Chondrocyte (in vitro differentiated cells): ENCODE measurements at regions not wholly inside any gene's neighbourhood (a gene's known extent, or its start where the extent isn't known, plus 50 kb on each side); places are given as distances from the start of the nearest gene placed in this dataset.

ENCODE experiments used
- DNase-seq: peaks from one replicate; pipeline ENCODE4 v3.0.0; 2021; ENCODE audit warnings: mixed read lengths, low spot score
- H3K27ac Mint-ChIP-seq: one replicate; pipeline ENCODE4 v1.8.0; 2021; ENCODE audit warnings: mild to moderate bottlenecking, moderate library complexity, mixed read lengths; ENCODE audit not compliant: unreplicated experiment
- H3K27me3 Mint-ChIP-seq: 2 replicates; pipeline ENCODE4 v1.8.0; 2021; ENCODE audit warnings: low read depth, mixed read lengths
- H3K36me3 Mint-ChIP-seq: 2 replicates; pipeline ENCODE4 v1.8.0; 2021; ENCODE audit warnings: low read depth, mixed read lengths
- H3K4me1 Mint-ChIP-seq: 2 replicates; pipeline ENCODE4 v1.8.0; 2021; ENCODE audit warnings: low read depth, mild to moderate bottlenecking, mixed read lengths
- H3K4me3 Mint-ChIP-seq: one replicate; pipeline ENCODE4 v1.8.0; 2021; ENCODE audit warnings: mild to moderate bottlenecking, moderate library complexity, mixed read lengths; ENCODE audit not compliant: unreplicated experiment
- H3K9me3 Mint-ChIP-seq: 2 replicates; pipeline ENCODE4 v1.8.0; 2021; ENCODE audit warnings: low read depth, mixed read lengths
- TF ChIP-seq, protein P1 (sequence below): fragments of 200-600 bp; sonication (generic); IDR thresholded peaks from 2 replicates; pipeline ENCODE4 v1.5.0; 2021; ENCODE audit warnings: antibody characterized with exemption, mild to moderate bottlenecking, moderate library complexity

GRCh38 chr9:79362100-79363081, 209.4 kb upstream of the TLE4 start:
- Mint-ChIP-seq H3K36me3 (no peaks in the 10 kb centered on the region), H3K9me3 (no peaks in the 10 kb centered on the region), H3K4me3 (no peak overlapping the region), H3K27ac (peak overlapping the region; percentile 22), H3K4me1 (peaks cover 30% of the 10 kb centered on the region), H3K27me3 (no peaks in the 10 kb centered on the region)
- no peak for DNase-seq
- TF ChIP-seq, protein P1, sequence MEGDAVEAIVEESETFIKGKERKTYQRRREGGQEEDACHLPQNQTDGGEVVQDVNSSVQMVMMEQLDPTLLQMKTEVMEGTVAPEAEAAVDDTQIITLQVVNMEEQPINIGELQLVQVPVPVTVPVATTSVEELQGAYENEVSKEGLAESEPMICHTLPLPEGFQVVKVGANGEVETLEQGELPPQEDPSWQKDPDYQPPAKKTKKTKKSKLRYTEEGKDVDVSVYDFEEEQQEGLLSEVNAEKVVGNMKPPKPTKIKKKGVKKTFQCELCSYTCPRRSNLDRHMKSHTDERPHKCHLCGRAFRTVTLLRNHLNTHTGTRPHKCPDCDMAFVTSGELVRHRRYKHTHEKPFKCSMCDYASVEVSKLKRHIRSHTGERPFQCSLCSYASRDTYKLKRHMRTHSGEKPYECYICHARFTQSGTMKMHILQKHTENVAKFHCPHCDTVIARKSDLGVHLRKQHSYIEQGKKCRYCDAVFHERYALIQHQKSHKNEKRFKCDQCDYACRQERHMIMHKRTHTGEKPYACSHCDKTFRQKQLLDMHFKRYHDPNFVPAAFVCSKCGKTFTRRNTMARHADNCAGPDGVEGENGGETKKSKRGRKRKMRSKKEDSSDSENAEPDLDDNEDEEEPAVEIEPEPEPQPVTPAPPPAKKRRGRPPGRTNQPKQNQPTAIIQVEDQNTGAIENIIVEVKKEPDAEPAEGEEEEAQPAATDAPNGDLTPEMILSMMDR = no peak

DNA sequence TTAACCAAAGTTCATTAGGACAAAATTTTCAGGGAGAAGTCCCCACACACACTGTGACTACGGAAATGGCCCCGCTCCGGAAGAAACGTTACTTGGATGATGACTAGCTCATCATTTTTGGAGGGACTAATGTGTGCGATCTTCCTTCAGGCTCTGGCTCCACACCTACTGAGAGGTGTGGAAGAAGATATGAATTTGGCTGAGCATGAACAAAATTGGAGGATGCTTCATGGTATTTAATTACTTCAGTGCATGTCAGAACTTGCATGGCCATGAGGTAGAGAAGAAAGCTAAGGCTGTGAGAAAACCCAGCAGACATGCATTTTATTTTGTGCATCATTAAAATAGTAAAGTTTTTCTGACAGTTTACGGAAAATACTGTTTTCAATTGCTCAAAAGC, 202.1 kb upstream of the TLE4 start:
- Mint-ChIP-seq H3K27ac (no peak overlapping the region), H3K4me3 (no peak overlapping the region), H3K4me1 (peaks cover 8% of the 10 kb centered on the region), H3K27me3 (no peaks in the 10 kb centered on the region), H3K36me3 (no peaks in the 10 kb centered on the region), H3K9me3 (no peaks in the 10 kb centered on the region)
- no peak for DNase-seq
- TF ChIP-seq, protein P1 = no peak

DNA sequence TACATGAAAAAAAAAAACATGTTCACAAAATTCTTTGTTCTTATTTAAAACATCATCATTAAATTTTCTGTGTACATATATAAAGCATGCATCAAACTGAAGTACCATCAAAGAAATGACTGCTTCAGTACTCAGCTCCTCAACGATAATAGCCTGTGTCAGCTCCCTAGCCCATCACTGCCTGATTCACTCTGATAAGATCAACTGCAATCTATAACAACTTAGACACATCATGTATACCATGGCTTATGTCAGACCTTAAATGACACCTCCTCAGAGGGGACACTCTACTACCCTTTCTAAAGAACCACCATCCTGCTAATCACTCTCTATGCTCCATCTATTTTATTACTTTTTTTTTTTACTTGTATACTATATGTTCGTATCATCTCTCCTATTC, 200.5 kb upstream of the TLE4 start:
- peaks cover 8% of the 10 kb centered on the region for H3K4me1 Mint-ChIP-seq
- H3K9me3 Mint-ChIP-seq = no peaks in the 10 kb centered on the region
- no peak overlapping the region for H3K4me3 Mint-ChIP-seq
- H3K36me3 Mint-ChIP-seq = no peaks in the 10 kb centered on the region
- DNase-seq = no peak
- no peak overlapping the region for H3K27ac Mint-ChIP-seq
- no peaks in the 10 kb centered on the region for H3K27me3 Mint-ChIP-seq
- TF ChIP-seq, protein P1 = no peak

- H3K9me3 Mint-ChIP-seq = no peaks in the 10 kb centered on the region
- DNase-seq = no peak
- no peaks in the 10 kb centered on the region for H3K36me3 Mint-ChIP-seq
- no peak overlapping the region for H3K4me3 Mint-ChIP-seq
- H3K27me3 Mint-ChIP-seq = no peaks in the 10 kb centered on the region
- H3K4me1 Mint-ChIP-seq = peaks cover 9% of the 10 kb centered on the region
- TF ChIP-seq, protein P1 = no peak
- no peak overlapping the region for H3K27ac Mint-ChIP-seq
Observed at GRCh38 chr9:79371948-79372555, 199.7 kb upstream of the TLE4 start.

DNA sequence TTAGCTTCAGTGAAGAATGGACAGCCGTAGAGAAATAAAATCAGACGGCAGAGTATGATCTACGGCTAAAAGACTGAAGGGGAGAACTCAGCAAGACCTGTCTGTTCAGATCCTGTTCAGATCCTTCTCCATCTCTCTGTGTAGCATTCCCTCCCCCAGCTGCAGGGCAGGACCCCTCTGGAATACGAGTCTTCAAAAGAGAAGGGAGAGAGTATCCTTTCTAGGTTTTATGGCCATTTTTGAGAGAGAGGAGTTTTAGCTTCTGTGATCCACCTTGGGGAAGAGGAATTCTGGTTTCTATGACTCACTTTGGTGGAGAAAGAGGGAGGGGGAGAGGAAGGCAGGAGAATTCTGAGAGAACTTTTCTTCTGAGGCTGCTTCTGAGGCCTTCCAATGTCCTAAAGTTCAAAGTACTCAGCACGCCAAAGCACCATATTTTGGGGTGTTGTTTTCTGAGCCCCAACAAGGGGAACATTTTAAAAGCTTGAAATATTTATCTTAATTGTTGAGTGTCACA, 194.4 kb upstream of the TLE4 start:
- no peak overlapping the region for H3K4me3 Mint-ChIP-seq
- peak overlapping the region; percentile 50 for H3K27ac Mint-ChIP-seq

More for the DNA sequence above, 194.4 kb upstream of the TLE4 start:
- TF ChIP-seq, protein P1 = no peak
- no peak for DNase-seq
- Mint-ChIP-seq H3K27me3 (no peaks in the 10 kb centered on the region), H3K36me3 (no peaks in the 10 kb centered on the region), H3K9me3 (peaks cover 7% of the 10 kb centered on the region), H3K4me1 (peaks cover 20% of the 10 kb centered on the region)
